OCI-LY7 (cell line): ENCODE measurements at regions not wholly inside any gene's neighbourhood (a gene's known extent, or its start where the extent isn't known, plus 50 kb on each side); places are given as distances from the start of the nearest gene placed in this dataset.

Experiments used
- BruUV-seq: library from RNA; stranded (reverse); fragments of 400-500 nt; replicated peaks from 2 replicates; lab custom pipeline; 2021; lab: Mats Ljungman, UMichigan
- CTCF ChIA-PET: fragments of 300-600 bp; sonication (Branson Sonifier 250); formaldehyde crosslinking; loops from one replicate; lab custom pipeline; 2022; ENCODE audit warnings: antibody characterized with exemption; ENCODE audit not compliant: unreplicated experiment; lab: Charles Lee
- POLR2A ChIA-PET: fragments of 300-600 bp; sonication (Branson Sonifier 250); formaldehyde crosslinking; loops from one replicate; lab custom pipeline; 2022; ENCODE audit warnings: antibody characterized with exemption; lab: Charles Lee
- DNase-seq: peaks from one replicate; pipeline ENCODE4 v3.0.0-alpha.2; 2015; ENCODE audit warnings: low spot score
- H2AFZ ChIP-seq: fragments of 200-600 bp; sonication (generic), shearing (Covaris generic); 2 replicates; pipeline ENCODE4 v1.6.1; 2014; ENCODE audit warnings: mild to moderate bottlenecking, antibody characterized with exemption, low read length, moderate library complexity
- H3K27ac ChIP-seq: fragments of 200-600 bp; sonication (generic); 2 replicates; pipeline ENCODE4 v1.5.1; 2014; ENCODE audit warnings: mixed run types, low read depth, mild to moderate bottlenecking, moderate library complexity, low read length, inconsistent platforms; ENCODE audit not compliant: poor library complexity, severe bottlenecking
- H3K36me3 ChIP-seq: fragments of 200-600 bp; sonication (generic); 2 replicates; pipeline ENCODE4 v1.6.1; 2014; ENCODE audit warnings: mild to moderate bottlenecking, antibody characterized with exemption, low read length, moderate library complexity, mixed read lengths; ENCODE audit not compliant: insufficient read depth
- H3K4me1 ChIP-seq: fragments of 200-600 bp; sonication (generic); 2 replicates; pipeline ENCODE4 v1.5.1; 2014; ENCODE audit warnings: mild to moderate bottlenecking, low read length; ENCODE audit not compliant: insufficient read depth, poor library complexity, severe bottlenecking
- H3K4me2 ChIP-seq: fragments of 200-600 bp; sonication (generic); 2 replicates; pipeline ENCODE4 v1.6.1; 2014; ENCODE audit warnings: mild to moderate bottlenecking, low read length
- H3K4me3 ChIP-seq: fragments of 200-600 bp; sonication (generic); 2 replicates; pipeline ENCODE4 v1.5.1; 2014; ENCODE audit warnings: mild to moderate bottlenecking, low read depth, low read length; ENCODE audit not compliant: poor library complexity, severe bottlenecking
- H3K79me2 ChIP-seq: fragments of 200-600 bp; sonication (generic); 2 replicates; pipeline ENCODE4 v1.6.1; 2016; ENCODE audit warnings: low read depth, mild to moderate bottlenecking, low read length, moderate library complexity, mixed read lengths; ENCODE audit not compliant: insufficient read depth
- H3K9me2 ChIP-seq: fragments of 200-600 bp; sonication (generic); 2 replicates; pipeline ENCODE4 v1.6.1; 2016; ENCODE audit warnings: mild to moderate bottlenecking, low read length, mixed read lengths; ENCODE audit not compliant: insufficient read depth
- H3K9me3 ChIP-seq: fragments of 200-600 bp; sonication (generic); 2 replicates; pipeline ENCODE4 v1.6.1; 2014; ENCODE audit warnings: mild to moderate bottlenecking, mixed run types, low read length, mixed read lengths
- H4K20me1 ChIP-seq: fragments of 200-600 bp; sonication (generic); 2 replicates; pipeline ENCODE4 v1.6.1; 2014; ENCODE audit warnings: mild to moderate bottlenecking, antibody characterized with exemption, low read length, moderate library complexity, mixed read lengths; ENCODE audit not compliant: insufficient read depth
- CTCF ChIP-seq: fragments of 200-600 bp; sonication (generic); conservative IDR thresholded peaks from 2 replicates; pipeline ENCODE4 v1.5.1; 2014; ENCODE audit warnings: mild to moderate bottlenecking, antibody characterized with exemption, low read length, moderate library complexity, mixed read lengths
- EZH2phosphoT487 ChIP-seq: fragments of 200-600 bp; sonication (generic); IDR thresholded peaks from 2 replicates; pipeline ENCODE4 v1.6.1; 2018; ENCODE audit warnings: low read depth, borderline replicate concordance, mild to moderate bottlenecking, mixed run types, antibody characterized with exemption, low read length, moderate library complexity, mixed read lengths
- intact Hi-C: fragments of 100-400 bp; cut with micrococcal nuclease; formaldehyde crosslinking; loops from one replicate; pipeline ENCODE4 v1.10.0; 2022; ENCODE audit not compliant: unreplicated experiment

DNA sequence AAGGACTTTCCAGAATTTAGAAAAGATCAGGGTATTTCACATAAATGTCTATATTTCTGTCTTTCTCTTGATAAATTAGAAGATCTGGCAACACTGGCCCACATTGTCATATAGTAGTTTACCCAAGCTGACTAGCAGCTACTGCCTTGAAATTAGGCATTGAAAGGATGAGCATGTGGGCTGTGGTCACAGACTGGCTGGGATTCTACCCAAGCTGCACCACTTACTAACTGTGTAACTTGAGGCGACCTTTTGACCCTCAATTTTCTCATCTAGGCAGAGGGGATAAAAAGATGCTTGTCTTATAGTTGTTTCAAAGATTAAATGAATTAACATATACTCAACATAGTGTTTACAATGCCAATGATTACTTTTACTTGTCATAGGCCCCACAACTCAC, 152.7 kb upstream of the BMP2 start:
- no TSS peak for BruUV-seq
- Histone ChIP-seq H3K36me3 (no peaks in the 10 kb centered on the region), H3K4me3 (no peak overlapping the region), H4K20me1 (no peaks in the 10 kb centered on the region), H3K9me3 (no peaks in the 10 kb centered on the region), H3K4me2 (no peak overlapping the region), H3K27ac (no peak overlapping the region), H3K4me1 (no peaks in the 10 kb centered on the region), H2AFZ (no peak overlapping the region), H3K79me2 (no peaks in the 10 kb centered on the region), H3K9me2 (no peaks in the 10 kb centered on the region)
- ChIA-PET CTCF (no interaction called here), POLR2A (interaction anchor here (0.7 kb wide), 1 partner anchor 122 kb away, joined by 3 read pairs; no protein-coding TSS in a partner anchor)
- no peak for DNase-seq
- intact Hi-C loops, result no loop called here
- TF ChIP-seq CTCF (no peak), EZH2phosphoT487 (no peak)

DNA sequence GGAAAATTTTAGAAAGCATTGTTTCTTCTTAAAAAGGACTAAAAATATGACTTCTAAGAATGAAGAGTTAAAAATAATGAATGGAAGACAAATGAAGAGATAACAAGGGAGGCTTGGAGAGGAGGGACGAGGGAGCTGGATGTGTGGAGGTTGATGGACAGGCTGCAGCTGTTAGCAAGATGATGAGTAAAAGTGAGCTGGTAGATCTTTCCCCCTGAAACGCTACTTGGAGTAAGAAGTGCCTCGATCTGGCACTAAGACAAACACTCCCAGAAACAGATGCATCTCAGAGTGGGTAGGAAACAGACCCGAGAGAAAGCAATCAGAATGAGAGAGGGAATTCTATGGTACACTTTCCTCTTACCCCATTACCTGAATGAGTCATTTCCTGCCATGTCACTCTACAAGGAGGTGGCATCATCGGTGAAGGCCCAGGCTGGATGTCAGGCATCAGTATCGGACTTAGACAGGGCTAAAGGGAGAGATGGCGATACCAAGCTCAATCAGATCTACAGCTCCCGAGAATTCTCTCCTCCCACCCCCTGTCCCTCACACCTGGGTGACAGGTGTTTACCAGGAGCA, 154.1 kb upstream of the BMP2 start:
- CTCF ChIA-PET, result no interaction called here
- Histone ChIP-seq H4K20me1 (no peaks in the 10 kb centered on the region), H3K4me3 (no peak overlapping the region), H3K79me2 (no peaks in the 10 kb centered on the region), H3K27ac (no peak overlapping the region), H3K9me3 (no peaks in the 10 kb centered on the region), H3K4me1 (no peaks in the 10 kb centered on the region), H3K36me3 (no peaks in the 10 kb centered on the region), H2AFZ (no peak overlapping the region), H3K9me2 (no peaks in the 10 kb centered on the region), H3K4me2 (no peak overlapping the region)
- intact Hi-C loops, result no loop called here
- no peak for TF ChIP-seq CTCF
- no peak for TF ChIP-seq EZH2phosphoT487
- no peak for DNase-seq
- POLR2A ChIA-PET, result no interaction called here
- BruUV-seq, result no TSS peak

GRCh38 chr20:6612606-6612923, 154.9 kb upstream of the BMP2 start:
- Histone ChIP-seq H3K4me1 (no peaks in the 10 kb centered on the region), H3K9me2 (no peaks in the 10 kb centered on the region), H3K79me2 (no peaks in the 10 kb centered on the region), H3K9me3 (no peaks in the 10 kb centered on the region), H2AFZ (no peak overlapping the region), H3K27ac (no peak overlapping the region), H3K4me2 (no peak overlapping the region), H3K36me3 (no peaks in the 10 kb centered on the region), H3K4me3 (no peak overlapping the region), H4K20me1 (no peaks in the 10 kb centered on the region)
- intact Hi-C loops, result no loop called here
- TF ChIP-seq EZH2phosphoT487 (no peak), CTCF (no peak)
- ChIA-PET POLR2A (no interaction called here), CTCF (no interaction called here)
- DNase-seq, result no peak
- BruUV-seq, result no TSS peak
